SKM-1 treated with dmso at 0.1 percent for 144 hours (cell line): ENCODE measurements at regions not wholly inside any gene's neighbourhood (a gene's known extent, or its start where the extent isn't known, plus 50 kb on each side); places are given as distances from the start of the nearest gene placed in this dataset.

ENCODE experiments used
- DNase-seq: peaks from one replicate; lab custom pipeline; 2025; ENCODE audit not compliant: unreplicated experiment; lab: John Stamatoyannopoulos, UW

DNA sequence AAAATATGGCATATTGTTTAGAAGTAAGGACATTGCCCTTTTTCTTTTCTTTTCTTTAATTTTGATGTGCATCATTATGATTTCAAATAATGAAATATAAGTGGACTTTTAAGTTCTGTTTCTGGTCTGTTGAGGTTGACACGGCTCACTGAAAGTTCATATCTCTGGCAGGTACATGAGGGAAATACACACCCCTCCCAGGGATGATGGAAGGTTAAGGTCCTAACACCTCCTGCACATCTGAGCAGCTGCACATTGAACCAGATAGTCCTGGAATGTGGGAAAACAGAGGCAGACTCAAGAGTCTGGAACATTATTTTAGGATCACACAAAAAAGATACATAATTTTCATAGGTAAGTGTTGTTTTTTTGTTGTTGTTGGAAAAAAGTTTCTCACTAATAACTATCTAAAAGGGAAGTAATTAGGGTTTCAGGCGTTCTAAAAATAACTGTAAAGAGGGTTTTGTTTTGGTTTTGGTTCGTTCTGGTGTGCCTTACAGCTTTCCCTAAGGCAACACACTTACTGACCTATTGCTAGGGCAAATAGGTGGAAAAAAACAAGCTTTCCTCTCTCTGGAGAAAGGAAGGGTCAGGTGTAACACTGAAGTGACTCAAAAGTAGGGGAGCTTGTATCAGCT, 201.2 kb upstream of the PRKCQ start:
- DNase-seq, result no peak

DNA sequence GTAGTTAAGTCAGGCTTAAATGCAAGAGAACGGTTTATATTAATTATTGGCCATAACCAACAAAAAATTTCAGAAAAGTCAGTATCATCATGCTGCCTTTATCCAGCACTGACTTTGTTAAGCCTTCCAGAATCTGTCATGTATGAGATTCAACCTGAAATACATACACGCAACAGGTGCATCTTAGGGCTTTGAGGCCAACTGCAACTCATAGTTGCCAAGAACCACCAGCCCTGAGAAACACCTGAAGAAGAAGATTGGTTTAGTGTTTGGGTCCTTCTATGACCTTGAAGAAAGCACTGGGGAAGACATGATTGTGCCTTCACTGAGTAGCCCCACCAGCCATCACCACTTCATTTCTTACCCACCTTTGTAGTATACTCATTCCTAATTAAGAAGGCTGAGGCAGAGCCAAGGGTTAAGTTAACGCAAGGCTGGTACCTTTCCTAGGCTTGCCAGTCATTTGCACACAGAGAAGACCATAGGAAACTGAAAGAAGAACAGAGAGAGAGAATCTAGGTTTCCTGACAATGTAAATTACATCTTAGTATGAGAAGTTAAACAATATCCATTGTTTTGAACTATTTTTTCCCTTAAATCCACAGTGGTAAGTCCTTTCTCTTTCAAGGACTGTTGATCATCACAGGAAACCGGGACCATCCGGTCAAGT, 200.1 kb upstream of the PRKCQ start:
- DNase-seq, result no peak

DNA sequence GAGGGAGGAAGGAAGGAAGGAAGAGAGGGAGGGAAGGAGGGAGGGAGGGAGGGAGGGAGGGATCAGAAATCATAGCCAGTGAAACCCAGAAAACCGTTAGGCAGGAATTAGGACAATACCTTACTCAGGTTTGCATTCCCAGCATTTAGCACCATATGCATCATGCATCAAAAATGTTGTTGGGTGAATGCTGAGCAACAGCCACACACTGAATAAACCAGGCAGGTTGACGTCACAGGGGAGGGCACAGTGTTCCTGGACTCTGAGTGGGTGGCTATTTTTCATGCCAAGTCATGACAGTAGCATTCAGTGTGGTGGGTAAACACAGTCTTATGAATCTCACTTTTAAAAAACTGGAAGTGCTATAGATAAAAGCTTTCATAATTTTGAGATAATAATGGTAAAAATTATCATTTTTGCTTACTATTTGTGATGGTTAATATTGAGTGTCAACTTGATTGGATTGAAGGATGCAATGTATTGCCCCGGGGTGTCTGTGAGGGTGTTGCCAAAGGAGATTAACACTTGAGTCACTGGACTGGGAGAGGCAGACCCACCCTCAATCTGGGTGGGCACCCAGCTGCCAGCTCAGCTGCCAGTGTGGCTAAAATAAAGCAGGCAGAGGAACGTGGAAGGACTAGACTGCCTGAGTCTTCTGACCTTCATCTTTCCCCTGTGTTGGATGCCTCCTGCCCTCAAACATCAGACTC, 199.1 kb upstream of the PRKCQ start:
- DNase-seq, result no peak

DNA sequence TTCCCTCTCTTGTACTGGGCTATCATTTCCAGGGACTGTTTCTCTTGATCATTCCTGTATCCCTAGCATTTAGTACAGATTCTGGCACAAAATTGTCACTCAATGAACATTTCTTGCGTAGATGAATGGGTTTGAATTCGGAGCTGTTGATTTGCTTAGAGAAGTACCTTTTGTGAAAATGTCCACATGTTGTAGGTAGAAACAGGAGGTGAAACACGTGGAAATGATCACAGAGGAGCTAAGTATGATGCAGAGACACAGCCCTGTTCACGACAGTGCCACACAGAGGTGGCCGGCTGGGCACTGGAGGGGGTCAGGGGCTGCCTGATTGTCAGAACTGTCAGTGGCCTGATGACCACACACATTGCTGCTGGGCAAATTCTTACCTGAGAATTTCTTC, 196.1 kb upstream of the PRKCQ start:
- DNase-seq, result no peak

DNA sequence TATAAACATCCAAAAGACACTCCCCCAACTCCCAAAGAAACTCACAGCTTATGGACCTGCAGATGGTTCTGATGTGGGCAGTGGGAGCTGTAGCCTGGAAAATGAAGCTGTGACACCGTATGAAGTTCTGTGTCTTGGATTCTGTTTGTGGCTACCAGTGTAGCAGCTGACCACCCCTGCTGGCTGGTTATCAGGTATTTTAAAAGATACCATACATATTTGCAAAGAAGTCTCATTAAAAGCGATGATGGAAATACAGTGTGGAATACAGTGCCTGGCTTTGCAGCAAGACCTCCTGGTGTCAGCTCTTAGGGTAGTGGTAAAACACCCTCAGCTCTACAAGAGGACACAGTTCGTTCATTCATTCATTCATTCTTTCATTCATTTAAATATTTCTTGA, 194.3 kb upstream of the PRKCQ start:
- no peak for DNase-seq

DNA sequence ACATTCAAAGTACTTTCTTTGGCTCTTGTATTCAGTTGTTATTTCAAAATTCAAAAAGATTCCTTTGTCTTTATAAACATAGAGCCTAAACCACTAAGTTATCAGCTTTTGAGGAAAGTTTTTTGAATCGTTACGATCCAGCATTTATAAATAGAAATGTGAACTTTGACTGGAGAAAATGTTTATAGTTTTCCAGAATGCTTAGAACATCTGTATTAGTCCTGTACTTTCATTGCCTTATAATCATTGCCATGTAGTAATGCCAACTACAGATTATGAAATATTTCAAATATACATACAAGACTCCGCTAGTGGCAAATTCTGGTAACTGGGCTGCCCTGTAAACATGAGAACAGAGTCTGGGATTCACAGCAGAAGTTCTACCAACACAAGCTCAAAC, 191.3 kb upstream of the PRKCQ start:
- DNase-seq, result no peak

DNA sequence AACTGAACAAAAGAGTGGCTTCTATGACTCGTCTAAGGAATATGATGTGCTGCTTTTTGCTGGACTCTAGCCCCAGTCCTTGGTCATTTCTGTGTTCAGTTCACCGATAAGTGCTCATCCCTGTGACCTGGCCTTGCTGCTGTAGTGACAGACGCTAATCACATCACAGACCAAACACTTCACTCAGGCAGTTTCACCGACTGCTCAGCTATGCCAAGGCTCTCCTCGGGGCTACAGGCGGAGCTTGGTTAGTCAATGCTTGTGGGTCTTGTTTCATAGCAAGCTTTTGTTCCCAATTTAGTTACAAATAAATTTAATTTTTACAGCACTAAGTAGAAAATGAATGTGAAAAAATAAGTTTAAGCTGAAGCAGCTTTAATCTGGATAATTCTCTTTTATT, 190.8 kb upstream of the PRKCQ start:
- DNase-seq, result no peak

DNA sequence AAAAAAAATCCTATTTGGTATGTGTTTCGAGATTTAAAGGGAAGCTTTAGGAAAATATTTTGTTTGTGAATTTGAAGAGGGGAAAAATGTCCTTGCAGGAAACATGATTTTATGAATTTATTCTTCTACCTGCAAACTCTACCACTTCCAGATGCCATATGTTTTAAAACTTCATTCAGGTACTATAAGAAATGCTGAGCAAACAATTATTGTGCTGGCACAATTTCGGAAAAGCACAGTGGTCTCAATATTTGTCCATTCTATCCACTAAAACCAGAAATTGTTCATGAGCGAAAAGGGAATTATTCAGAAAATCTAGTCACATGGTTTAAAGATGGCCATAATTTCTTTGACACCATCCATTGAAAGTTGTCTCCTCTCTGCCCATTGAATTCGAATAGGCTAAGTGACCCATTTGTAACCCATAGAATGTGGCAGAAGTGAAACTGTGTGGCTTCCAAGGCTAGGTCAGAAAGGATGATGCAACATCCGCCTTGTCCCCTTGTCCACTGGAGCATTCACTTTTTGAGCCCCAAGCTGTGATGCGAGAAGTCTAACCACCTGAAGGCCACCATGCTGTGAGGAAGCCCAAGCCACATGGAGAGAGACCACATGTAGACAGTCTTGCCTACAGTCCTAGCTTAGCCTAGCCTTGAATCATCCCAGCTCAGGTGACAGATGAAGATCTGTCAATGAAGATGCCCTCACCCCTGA, 189.8 kb upstream of the PRKCQ start:
- DNase-seq, result no peak

DNA sequence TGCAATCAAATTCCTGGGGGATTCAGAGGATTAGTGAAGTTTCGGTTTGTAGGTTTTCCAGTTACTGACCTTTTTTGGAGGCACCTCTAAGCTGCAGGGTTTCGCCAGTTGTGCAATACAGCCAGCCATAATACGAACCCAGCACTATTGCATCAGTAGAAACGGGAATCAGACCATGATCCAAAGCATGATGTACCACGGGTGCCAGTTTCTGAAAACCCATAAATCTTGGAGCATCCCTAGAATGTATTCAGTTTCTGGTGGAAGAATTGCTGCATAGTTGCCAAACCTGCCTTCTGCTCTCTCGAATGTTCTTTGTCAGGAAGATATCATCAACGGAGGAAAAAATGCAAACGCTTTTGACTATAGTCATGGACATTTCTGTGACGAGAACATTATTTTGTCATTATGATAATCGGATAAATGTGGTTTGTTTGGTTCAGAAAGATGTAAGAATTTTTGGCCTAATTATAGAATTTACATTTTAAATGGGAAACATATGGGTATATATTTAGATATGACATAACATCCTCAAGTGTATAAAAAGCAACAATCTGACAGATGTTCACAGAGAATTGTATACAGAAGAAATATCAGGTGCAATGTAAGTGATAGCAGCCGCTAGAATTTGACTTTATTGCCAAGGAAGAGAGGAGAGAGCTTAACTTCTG, 186.2 kb upstream of the PRKCQ start:
- DNase-seq, result no peak

DNA sequence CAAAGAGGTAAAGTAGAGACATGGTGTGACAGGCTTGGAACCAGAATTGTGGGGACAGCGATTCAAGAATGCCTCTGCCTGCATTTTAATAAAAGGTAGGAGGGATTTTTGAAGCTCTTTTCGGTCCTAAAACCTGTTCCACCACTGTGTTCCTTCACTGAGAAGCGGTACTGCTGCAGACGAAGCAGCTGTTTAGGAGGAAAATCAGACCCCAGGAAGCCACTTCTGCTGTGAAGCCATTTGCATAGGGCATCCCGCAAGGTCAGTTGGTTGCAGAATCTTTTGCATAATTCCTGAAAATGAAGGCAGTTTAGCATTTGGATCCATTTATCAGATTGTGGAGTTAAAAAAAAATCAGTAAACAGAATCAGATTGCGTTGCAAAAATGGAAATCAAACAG, 183.3 kb upstream of the PRKCQ start:
- no peak for DNase-seq

DNA sequence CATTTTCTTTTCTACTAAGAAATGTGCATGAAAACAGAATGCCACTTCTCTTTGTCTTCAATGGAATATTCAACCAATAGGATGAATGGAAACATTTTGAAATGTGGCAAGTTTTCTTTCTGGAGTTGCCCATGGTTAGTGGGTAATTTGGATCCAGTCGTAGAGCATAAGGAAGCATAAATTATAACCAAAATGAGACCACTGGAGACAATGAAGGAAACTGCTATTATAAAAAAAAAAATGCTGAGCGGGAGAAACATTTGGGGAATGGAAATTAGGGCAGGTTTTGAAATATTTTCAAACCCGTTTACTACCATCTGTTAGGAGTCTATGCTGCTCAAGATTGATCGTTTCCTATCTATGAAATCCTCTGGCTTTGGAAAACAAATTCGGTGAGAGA, 182.9 kb upstream of the PRKCQ start:
- no peak for DNase-seq

DNA sequence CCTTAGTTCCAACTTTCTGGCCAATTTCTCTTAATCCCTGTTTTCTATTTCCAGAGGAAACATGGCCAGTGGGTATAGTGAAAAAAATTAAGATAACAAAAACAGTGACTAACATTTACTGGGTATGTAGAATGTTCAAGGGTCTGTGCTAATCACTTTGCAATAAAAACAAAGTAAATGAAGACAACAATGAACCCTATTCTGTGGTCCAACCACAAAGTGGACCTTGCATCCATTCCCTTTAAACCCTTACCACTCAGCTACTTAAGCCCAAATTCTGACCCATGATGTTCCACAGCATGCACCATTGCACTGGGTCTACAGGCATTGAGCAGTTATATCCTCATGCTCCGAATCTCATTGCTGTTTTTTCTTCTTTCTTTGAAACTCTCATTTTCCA, 179.9 kb upstream of the PRKCQ start:
- DNase-seq, result no peak

DNA sequence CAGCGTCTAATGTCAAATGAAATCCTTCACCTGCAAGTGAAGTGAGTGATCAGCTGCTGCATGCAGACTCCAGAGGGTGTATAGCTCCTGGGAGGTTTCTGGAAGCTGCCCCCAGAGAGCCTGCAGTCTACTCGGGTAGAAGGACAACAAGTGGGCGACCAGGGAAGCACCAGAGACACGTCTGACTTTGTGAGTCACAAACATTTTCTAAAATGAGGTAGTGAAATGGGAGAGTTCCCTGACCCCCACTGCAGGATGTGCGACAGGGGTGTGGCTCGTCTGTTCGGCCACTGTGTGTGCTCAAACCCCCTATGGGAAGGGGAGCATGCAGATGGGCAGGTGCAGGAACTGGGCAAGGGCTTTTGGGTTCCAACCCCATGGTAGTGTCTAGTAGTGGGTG, 177.1 kb upstream of the PRKCQ start:
- DNase-seq, result no peak

DNA sequence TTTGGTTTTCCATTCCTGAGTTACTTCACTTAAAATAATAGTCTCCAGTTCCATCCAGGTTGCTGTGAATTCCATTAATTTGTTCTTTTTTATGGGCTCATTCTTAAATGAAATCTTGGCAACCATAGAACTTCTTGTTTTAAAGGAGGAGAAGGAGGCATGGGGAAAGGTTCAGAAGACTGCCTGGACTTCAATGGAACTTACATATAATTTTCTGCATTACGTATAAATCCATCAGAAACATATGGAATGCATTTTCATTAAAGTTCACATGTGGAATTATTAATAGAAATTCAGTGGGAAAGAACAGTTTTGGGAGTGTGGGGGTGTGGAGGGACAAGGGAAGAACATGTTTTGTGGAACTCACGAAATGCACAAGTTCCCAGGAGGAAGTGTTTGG, 176.6 kb upstream of the PRKCQ start:
- no peak for DNase-seq

DNA sequence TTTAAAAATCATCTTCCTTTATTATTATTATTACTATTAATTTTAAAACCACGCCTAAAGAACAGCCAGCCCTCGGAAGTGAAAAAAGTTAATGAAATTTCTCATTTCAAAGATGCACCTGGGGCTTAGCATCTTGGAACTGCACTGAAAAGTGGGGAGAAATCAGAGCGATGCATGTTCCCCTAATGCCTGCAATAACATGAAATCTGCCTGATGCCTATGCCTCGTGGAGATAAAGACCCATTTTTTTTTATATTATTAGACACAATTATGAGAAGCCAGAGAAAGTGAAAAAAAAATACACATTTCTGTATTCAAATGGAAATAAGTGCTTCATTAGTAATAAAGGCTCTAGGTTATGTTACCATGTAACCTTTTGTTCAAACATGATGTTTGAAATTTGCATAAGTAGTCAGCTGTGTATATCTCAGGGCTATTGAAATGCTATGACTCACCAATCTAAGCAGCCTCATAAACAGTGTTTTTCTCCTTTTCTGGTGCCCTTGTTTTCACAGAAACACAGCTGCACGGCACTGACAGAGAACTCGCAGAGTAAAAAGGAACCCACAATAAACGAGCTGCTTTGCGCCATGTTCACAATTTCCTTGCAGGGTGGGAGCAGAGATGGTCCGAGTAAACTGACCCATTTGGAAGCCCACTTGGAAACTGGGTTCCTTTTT, 175.8 kb upstream of the PRKCQ start:
- DNase-seq, result no peak

DNA sequence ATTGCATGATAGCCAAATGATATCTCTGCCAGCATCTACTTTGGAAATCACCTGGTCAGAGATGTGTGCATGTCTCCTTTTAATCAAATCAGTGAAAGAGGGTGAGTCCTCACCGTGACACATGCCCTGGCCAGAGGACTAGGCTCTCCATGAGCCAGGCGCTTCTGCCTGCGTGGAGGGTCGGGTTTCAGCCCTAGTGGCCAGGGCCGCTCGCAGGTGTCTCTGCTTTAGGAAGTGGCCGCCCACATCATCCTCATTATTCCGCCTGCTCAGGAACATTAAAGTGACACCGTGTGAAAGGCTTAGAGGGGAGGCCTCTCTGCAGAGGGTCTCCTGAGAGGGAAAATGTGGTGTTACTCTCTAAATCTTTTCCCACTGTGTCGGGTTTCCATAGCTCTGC, 173.6 kb upstream of the PRKCQ start:
- no peak for DNase-seq

DNA sequence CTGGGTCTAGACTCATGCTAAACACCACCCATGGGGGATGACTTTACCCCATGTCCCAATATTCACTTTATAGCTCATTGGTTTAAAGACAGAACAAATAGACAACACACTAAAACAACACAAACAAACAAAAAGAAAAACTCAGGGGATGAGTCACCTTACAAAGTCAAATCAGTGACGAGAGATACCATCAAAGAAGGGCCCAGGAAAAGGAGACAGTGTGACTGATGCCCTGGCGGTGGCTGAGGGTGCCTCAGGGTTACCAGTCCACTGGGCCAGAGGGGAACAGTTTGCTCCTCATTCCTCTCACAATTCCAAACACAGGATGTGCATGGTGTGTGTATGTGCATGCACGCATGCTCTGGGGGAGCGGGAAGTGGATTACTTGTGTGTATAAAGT, 171.3 kb upstream of the PRKCQ start:
- DNase-seq, result no peak

DNA sequence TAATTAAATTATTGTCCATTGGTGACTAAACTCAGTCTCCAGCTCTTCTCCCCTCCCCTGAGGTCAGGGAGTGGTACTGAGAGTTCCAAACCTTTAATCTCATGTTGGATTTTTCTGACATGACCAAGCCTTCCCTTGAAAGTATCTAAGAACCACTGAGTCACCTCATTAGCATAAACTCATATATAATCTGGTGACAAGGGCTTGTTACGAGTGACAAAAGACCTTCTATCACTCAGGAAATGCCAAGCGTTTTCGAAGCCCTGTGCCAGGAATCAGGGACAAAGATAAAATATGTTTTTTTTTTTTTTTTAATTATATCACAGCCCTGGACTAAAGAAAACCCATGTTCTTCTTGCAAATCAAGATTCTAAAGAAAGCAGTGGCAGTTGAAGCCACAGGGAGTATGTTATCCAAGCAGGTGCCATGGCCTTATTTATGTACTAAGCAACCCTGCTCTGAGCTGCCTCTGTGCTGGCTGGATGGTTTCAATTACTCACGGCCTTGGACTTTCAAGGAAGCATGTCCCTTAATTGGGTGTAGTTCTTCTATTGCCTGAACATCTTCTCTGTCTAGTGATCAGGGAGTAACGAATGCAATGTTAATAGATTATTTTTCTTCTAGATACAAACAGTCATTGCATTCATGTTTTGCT, 169.0 kb upstream of the PRKCQ start:
- DNase-seq, result no peak

DNA sequence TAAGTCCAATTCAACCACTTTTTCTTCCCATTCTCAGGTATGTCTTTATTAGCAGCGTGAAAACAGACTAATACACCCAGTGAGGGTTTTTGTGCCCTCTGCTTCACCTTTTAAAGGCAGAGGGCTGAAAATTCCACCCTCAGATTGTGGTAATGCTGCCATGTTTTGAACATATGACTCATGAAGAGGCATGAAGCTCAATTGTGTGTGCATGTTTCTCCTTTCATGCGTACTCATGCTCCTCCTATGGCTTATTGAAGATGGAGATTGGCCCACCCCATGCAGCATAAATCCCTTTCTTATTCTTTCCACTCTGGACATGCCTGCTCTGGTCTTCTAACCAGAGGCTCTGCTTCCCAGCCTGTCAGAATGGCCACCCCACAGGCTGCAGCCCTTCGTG, 168.0 kb upstream of the PRKCQ start:
- no peak for DNase-seq

DNA sequence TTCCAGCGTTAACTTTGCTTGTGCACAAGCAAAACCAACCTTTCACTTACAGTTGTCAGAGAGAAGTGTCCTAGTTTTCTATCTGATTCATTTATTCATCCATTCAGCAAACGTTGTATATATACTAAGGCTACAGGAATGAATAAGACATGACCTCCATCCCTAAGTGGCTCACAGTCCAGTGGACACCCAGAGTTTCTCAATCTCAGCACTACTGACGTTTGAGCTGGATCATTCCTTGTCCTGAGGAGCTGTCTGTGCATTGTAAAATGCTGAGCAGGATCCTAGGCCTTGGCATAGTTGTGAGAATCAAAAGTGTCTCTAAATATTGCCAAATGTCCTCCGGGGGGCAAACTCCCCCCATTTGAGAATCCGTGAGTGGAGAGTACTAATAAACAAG, 166.7 kb upstream of the PRKCQ start:
- no peak for DNase-seq
